ENCODE measurements at regions not wholly inside any gene's neighbourhood (a gene's known extent, or its start where the extent isn't known, plus 50 kb on each side); places are given as distances from the start of the nearest gene placed in this dataset.

GRCh38 chr18:45522371-45522770, 92.9 kb upstream of the SLC14A2 start:
- no peak overlapping the region for H3K27ac ChIP-seq
- TF ChIP-seq ZFX (IDR thresholded peaks at IDR 0.05) (no peak), CTCF (conservative IDR thresholded peaks at IDR 0.05) (no peak)

GRCh38 chr18:45525301-45525700, 90.0 kb upstream of the SLC14A2 start:
- TF ChIP-seq ZFX (IDR thresholded peaks at IDR 0.05) (no peak), CTCF (conservative IDR thresholded peaks at IDR 0.05) (no peak)
- no peak overlapping the region for H3K27ac ChIP-seq

GRCh38 chr18:45526114-45526841, 89.0 kb upstream of the SLC14A2 start:
- peak; percentile 7; the same call in 1 of the 2 replicates for TF ChIP-seq CTCF (conservative IDR thresholded peaks at IDR 0.05)
- no peak for TF ChIP-seq ZFX (IDR thresholded peaks at IDR 0.05)
- H3K27ac ChIP-seq, result no peak overlapping the region

- TF ChIP-seq ZFX (IDR thresholded peaks at IDR 0.05), result no peak
- TF ChIP-seq CTCF (conservative IDR thresholded peaks at IDR 0.05), result no peak
Measured at GRCh38 chr18:45527891-45528290, 87.4 kb upstream of the SLC14A2 start.

GRCh38 chr18:45528712-45529336, 86.5 kb upstream of the SLC14A2 start:
- TF ChIP-seq CTCF (conservative IDR thresholded peaks at IDR 0.05) (no peak), ZFX (IDR thresholded peaks at IDR 0.05) (no peak)
- H3K27ac ChIP-seq, result no peak overlapping the region

More at GRCh38 chr18:45527891-45528290, 87.4 kb upstream of the SLC14A2 start:
- no peak overlapping the region for H3K27ac ChIP-seq

- TF ChIP-seq CTCF (conservative IDR thresholded peaks at IDR 0.05), result no peak
- no peak for TF ChIP-seq ZFX (IDR thresholded peaks at IDR 0.05)
Measured at GRCh38 chr18:45538444-45538843, 76.8 kb upstream of the SLC14A2 start.

GRCh38 chr18:45539491-45539891, 75.8 kb upstream of the SLC14A2 start:
- H3K27ac ChIP-seq, result no peak overlapping the region

More at GRCh38 chr18:45538444-45538843, 76.8 kb upstream of the SLC14A2 start:
- no peak overlapping the region for H3K27ac ChIP-seq

More at GRCh38 chr18:45539491-45539891, 75.8 kb upstream of the SLC14A2 start:
- TF ChIP-seq ZFX (IDR thresholded peaks at IDR 0.05) (no peak), CTCF (conservative IDR thresholded peaks at IDR 0.05) (no peak)

Measured in C4-2B (cell line).